ENCODE measurements at regions not wholly inside any gene's neighbourhood (a gene's known extent, or its start where the extent isn't known, plus 50 kb on each side); places are given as distances from the start of the nearest gene placed in this dataset.
"Not testable (repeated sequence)": the region's sequence is repeated elsewhere in the genome, so short reads cannot be mapped to it uniquely, and the experiment has no call there.

GRCh38 chr3:134102976-134103375, 73.3 kb upstream of the SLCO2A1 start:
- Histone ChIP-seq H3K9me3 (ENCODE audit: control insufficient read depth in 4 of 4, insufficient read depth in 3 of 4, low read length in 3 of 4) (peaks cover 0 to 9% (median 1%) of the 10 kb centered on the region in 4 donors), H3K36me3 (ENCODE audit: control insufficient read depth in 4 of 4, insufficient read depth in 4 of 4, low read length in 4 of 4) (no peaks in the 10 kb centered on the region), H3K27me3 (ENCODE audit: control insufficient read depth in 3 of 3, insufficient read depth in 3 of 3, low read length in 2 of 3) (no peaks in the 10 kb centered on the region), H3K9ac (ENCODE audit: insufficient read depth in 1 of 2, low read length in 2 of 2) (no peak overlapping the region), H3K4me3 (no peak overlapping the region), H3K27ac (ENCODE audit: low read depth in 1 of 2, low read length in 1 of 2) (no peak overlapping the region), H3K4me1 (ENCODE audit: control insufficient read depth in 5 of 5, insufficient read depth in 5 of 5, low read length in 5 of 5) (no peaks in the 10 kb centered on the region)
- TF ChIP-seq, protein P1, sequence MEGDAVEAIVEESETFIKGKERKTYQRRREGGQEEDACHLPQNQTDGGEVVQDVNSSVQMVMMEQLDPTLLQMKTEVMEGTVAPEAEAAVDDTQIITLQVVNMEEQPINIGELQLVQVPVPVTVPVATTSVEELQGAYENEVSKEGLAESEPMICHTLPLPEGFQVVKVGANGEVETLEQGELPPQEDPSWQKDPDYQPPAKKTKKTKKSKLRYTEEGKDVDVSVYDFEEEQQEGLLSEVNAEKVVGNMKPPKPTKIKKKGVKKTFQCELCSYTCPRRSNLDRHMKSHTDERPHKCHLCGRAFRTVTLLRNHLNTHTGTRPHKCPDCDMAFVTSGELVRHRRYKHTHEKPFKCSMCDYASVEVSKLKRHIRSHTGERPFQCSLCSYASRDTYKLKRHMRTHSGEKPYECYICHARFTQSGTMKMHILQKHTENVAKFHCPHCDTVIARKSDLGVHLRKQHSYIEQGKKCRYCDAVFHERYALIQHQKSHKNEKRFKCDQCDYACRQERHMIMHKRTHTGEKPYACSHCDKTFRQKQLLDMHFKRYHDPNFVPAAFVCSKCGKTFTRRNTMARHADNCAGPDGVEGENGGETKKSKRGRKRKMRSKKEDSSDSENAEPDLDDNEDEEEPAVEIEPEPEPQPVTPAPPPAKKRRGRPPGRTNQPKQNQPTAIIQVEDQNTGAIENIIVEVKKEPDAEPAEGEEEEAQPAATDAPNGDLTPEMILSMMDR (IDR thresholded peaks at IDR 0.05; ENCODE audit: control extremely low read depth, extremely low read depth): no peak
- no peak for ATAC-seq (ENCODE audit: insufficient read depth, low FRiP score)
- DNase-seq: no peak

- not testable (repeated sequence) for ATAC-seq (ENCODE audit: insufficient read depth, low FRiP score); H3K27ac ChIP-seq (ENCODE audit: low read depth in 1 of 2, low read length in 1 of 2)
Measured at GRCh38 chr3:134096214-134096613, 66.5 kb upstream of the SLCO2A1 start.

DNA sequence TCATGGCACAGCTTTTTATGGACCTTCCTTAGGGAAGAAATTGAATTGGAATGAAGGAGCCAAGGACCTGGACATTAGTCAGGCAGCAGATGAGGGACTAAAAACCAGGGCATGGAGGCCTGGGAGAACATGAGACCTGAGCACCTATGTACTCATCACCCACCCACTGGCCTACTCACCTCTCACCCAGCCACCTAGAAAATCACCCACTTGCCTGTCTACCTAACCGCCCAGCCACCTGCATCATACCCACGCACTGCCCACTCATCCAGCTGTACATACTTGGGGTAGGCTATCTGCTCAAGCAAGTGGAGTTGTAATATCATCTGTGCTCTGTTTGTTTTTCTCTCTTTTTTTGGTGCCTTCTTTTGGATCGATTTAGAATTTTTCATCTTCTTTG, 65.3 kb upstream of the SLCO2A1 start:
- Histone ChIP-seq H3K9ac (ENCODE audit: insufficient read depth in 1 of 2, low read length in 2 of 2) (no peak overlapping the region), H3K4me3 (no peak overlapping the region), H3K27me3 (ENCODE audit: control insufficient read depth in 3 of 3, insufficient read depth in 3 of 3, low read length in 2 of 3) (no peaks in the 10 kb centered on the region), H3K4me1 (ENCODE audit: control insufficient read depth in 5 of 5, insufficient read depth in 5 of 5, low read length in 5 of 5) (peaks cover 0 to 5% (median 0%) of the 10 kb centered on the region in 5 donors), H3K27ac (ENCODE audit: low read depth in 1 of 2, low read length in 1 of 2) (no peak overlapping the region), H3K36me3 (ENCODE audit: control insufficient read depth in 4 of 4, insufficient read depth in 4 of 4, low read length in 4 of 4) (no peaks in the 10 kb centered on the region), H3K9me3 (ENCODE audit: control insufficient read depth in 4 of 4, insufficient read depth in 3 of 4, low read length in 3 of 4) (peaks cover 0 to 2% (median 0%) of the 10 kb centered on the region in 4 donors)
- TF ChIP-seq, protein P1 (IDR thresholded peaks at IDR 0.05; ENCODE audit: control extremely low read depth, extremely low read depth): no peak
- no peak for DNase-seq
- no peak for ATAC-seq (ENCODE audit: insufficient read depth, low FRiP score)
- 92 to 93% methylated on average over 3 of the region's 3 CpGs for WGBS, 2 donors

More at GRCh38 chr3:134096214-134096613, 66.5 kb upstream of the SLCO2A1 start:
- H3K27me3 ChIP-seq (ENCODE audit: control insufficient read depth in 3 of 3, insufficient read depth in 3 of 3, low read length in 2 of 3); H3K9me3 ChIP-seq (ENCODE audit: control insufficient read depth in 4 of 4, insufficient read depth in 3 of 4, low read length in 3 of 4); H3K4me3 ChIP-seq; H3K4me1 ChIP-seq (ENCODE audit: control insufficient read depth in 5 of 5, insufficient read depth in 5 of 5, low read length in 5 of 5); H3K9ac ChIP-seq (ENCODE audit: insufficient read depth in 1 of 2, low read length in 2 of 2); DNase-seq; H3K36me3 ChIP-seq (ENCODE audit: control insufficient read depth in 4 of 4, insufficient read depth in 4 of 4, low read length in 4 of 4): not testable (repeated sequence)
- 49 to 70% methylated on average over 3 of the region's 3 CpGs for WGBS, 2 donors

DNA sequence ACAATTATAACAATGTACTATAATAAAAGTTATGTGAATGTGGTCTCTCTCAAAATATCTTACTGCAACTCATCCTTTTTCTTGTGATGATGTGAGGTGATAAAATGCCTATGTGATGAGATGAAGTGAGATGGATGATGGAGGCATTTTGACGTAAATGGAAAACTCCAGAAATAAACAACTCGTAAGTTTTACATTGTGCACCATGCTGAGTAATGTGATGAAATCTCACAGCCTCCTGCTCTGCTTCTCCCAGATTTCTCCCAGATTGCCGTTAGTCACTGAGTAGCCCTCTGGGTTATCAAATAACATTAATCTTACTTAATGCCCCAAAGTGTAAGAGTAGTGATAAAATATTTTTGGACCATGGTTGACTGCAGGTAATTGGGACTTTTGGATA, 64.8 kb upstream of the SLCO2A1 start:
- H3K4me3 ChIP-seq: no peak overlapping the region
- TF ChIP-seq, protein P1 (IDR thresholded peaks at IDR 0.05; ENCODE audit: control extremely low read depth, extremely low read depth): no peak
- H3K9me3 ChIP-seq (ENCODE audit: control insufficient read depth in 4 of 4, insufficient read depth in 3 of 4, low read length in 3 of 4): peaks cover 0 to 2% (median 0%) of the 10 kb centered on the region in 4 donors
- no peaks in the 10 kb centered on the region for H3K27me3 ChIP-seq (ENCODE audit: control insufficient read depth in 3 of 3, insufficient read depth in 3 of 3, low read length in 2 of 3)
- no peak overlapping the region for H3K27ac ChIP-seq (ENCODE audit: low read depth in 1 of 2, low read length in 1 of 2)
- WGBS, 2 donors: 82 to 88% methylated on average over 3 of the region's 3 CpGs
- H3K4me1 ChIP-seq (ENCODE audit: control insufficient read depth in 5 of 5, insufficient read depth in 5 of 5, low read length in 5 of 5): peaks cover 0 to 8% (median 0%) of the 10 kb centered on the region in 5 donors
- H3K9ac ChIP-seq (ENCODE audit: insufficient read depth in 1 of 2, low read length in 2 of 2): no peak overlapping the region
- H3K36me3 ChIP-seq (ENCODE audit: control insufficient read depth in 4 of 4, insufficient read depth in 4 of 4, low read length in 4 of 4): no peaks in the 10 kb centered on the region
- DNase-seq (no peak), ATAC-seq (ENCODE audit: insufficient read depth, low FRiP score) (no peak)

Measured in lung (tissue), 11 donors.